Upper lobe of left lung (tissue), 6 donors: ENCODE measurements at regions not wholly inside any gene's neighbourhood (a gene's known extent, or its start where the extent isn't known, plus 50 kb on each side); places are given as distances from the start of the nearest gene placed in this dataset.

Experiments
- ATAC-seq, 2 donors: fragments of 200-7000 bp; cut with Tn5 transposase; one replicate each; pipeline ENCODE4 v1.9.1; 2022; ENCODE audit warnings: mild to moderate bottlenecking in 2 of 2, moderate library complexity in 2 of 2; ENCODE audit not compliant: low FRiP score in 2 of 2
- DNase-seq, 2 donors: peaks; one replicate each; pipeline ENCODE4 v3.0.0-alpha.2; 2019 to 2020
- H3K27ac ChIP-seq, 4 donors: fragments of 200-600 bp; sonication (generic); one replicate each; pipeline ENCODE4 v1.5.1; 2016 to 2019
- H3K27me3 ChIP-seq, 4 donors: fragments of 200-600 bp; sonication (generic); one replicate each; pipeline ENCODE4 v1.5.1; 2017 to 2019
- H3K36me3 ChIP-seq, 4 donors: fragments of 200-600 bp; sonication (generic); one replicate each; pipeline ENCODE4 v1.5.1; 2016 to 2019
- H3K4me1 ChIP-seq, 4 donors: fragments of 200-600 bp; sonication (generic); one replicate each; pipeline ENCODE4 v1.5.1; 2018 to 2019
- H3K4me3 ChIP-seq, 4 donors: fragments of 200-600 bp; sonication (generic); one replicate each; pipeline ENCODE4 v1.5.1; 2017 to 2019; ENCODE audit warnings: mild to moderate bottlenecking in 2 of 4, moderate library complexity in 1 of 4
- H3K9me3 ChIP-seq, 4 donors: fragments of 200-600 bp; sonication (generic); one replicate each; pipeline ENCODE4 v1.5.1; 2018 to 2019
- CTCF ChIP-seq, 6 experiments: fragments of 450-650 bp in 4 of 6; fragments of 200-600 bp in 2 of 6; sonication (generic) in 2 of 6; IDR thresholded peaks; one replicate each; pipeline ENCODE4 v1.5.1; 2016 to 2019; ENCODE audit warnings: antibody characterized with exemption in 6 of 6
- EP300 ChIP-seq, 4 donors: sonication (generic); formaldehyde crosslinking; IDR thresholded peaks; one replicate each; pipeline ENCODE4 v1.5.1; 2017; ENCODE audit warnings: antibody characterized with exemption in 4 of 4, control low read depth in 2 of 4
- POLR2A ChIP-seq, 4 donors: fragments of 450-650 bp; IDR thresholded peaks; one replicate each; pipeline ENCODE4 v1.5.1; 2016 to 2017; ENCODE audit warnings: antibody characterized with exemption in 4 of 4, mild to moderate bottlenecking in 2 of 4
- POLR2AphosphoS5 ChIP-seq, 2 donors: sonication (generic); formaldehyde crosslinking; IDR thresholded peaks; one replicate each; pipeline ENCODE4 v1.5.1; 2017; ENCODE audit warnings: antibody characterized with exemption in 2 of 2
- WGBS, 2 donors: methylation state at CpG; one replicate each; pipeline ENCODE4 v1.1.5; 2017 to 2018; 5-methylcytosine and 5-hydroxymethylcytosine counted together
- donor health status: DM: no; HTN: no; CAD: no; lungs with moderate emphysema.
- donor health status: DM: no; HTN: yes; CAD: no; lungs with severe emphysema.

- peaks cover 0 to under 1% (median under 1%) of the 10 kb centered on the region in 4 donors for H3K27me3 ChIP-seq
- no peak for ATAC-seq
- TF ChIP-seq POLR2A (IDR thresholded peaks at IDR 0.05) = no peak
- TF ChIP-seq EP300 (IDR thresholded peaks at IDR 0.05) = no peak
- no peak for TF ChIP-seq POLR2AphosphoS5 (IDR thresholded peaks at IDR 0.05)
- no peak for TF ChIP-seq CTCF (IDR thresholded peaks at IDR 0.05)
- no peak overlapping the region for H3K4me3 ChIP-seq
- DNase-seq = no peak
- 64 to 71% methylated on average over 2 of the region's 2 CpGs for WGBS, 2 donors
- H3K36me3 ChIP-seq = no peaks in the 10 kb centered on the region
- no peaks in the 10 kb centered on the region for H3K9me3 ChIP-seq
- no peak overlapping the region for H3K27ac ChIP-seq
- H3K4me1 ChIP-seq = no peaks in the 10 kb centered on the region
Observed at GRCh38 chr20:59520814-59521213, 83.5 kb upstream of the PHACTR3 start.

- ATAC-seq (peak; percentile 68 to 80), DNase-seq (peak; percentile 36 to 73)
- 6 to 16% methylated on average over 22 to 31 of the region's 31 CpGs for WGBS, 2 donors
- peaks cover 0 to 14% (median 3%) of the 10 kb centered on the region in 4 donors for H3K27me3 ChIP-seq
- no peaks in the 10 kb centered on the region for H3K36me3 ChIP-seq
- no peak overlapping the region for H3K27ac ChIP-seq
- no peaks in the 10 kb centered on the region for H3K9me3 ChIP-seq
- H3K4me1 ChIP-seq = no peaks in the 10 kb centered on the region
- H3K4me3 ChIP-seq = no peak overlapping the region
- TF ChIP-seq EP300 (IDR thresholded peaks at IDR 0.05) (no peak), POLR2A (IDR thresholded peaks at IDR 0.05) (no peak), CTCF (IDR thresholded peaks at IDR 0.05) (peak in 5 of 6 experiments; percentile 53 to 74 (median 67)), POLR2AphosphoS5 (IDR thresholded peaks at IDR 0.05) (no peak)
Observed at GRCh38 chr20:59525500-59526241, 78.7 kb upstream of the PHACTR3 start.

- DNase-seq = peak in 1 of 2 donors; percentile 68
- H3K36me3 ChIP-seq = no peaks in the 10 kb centered on the region
- peak; percentile 23 to 57 for ATAC-seq
- no peak for TF ChIP-seq CTCF (IDR thresholded peaks at IDR 0.05)
- TF ChIP-seq POLR2AphosphoS5 (IDR thresholded peaks at IDR 0.05) = no peak
- no peak for TF ChIP-seq EP300 (IDR thresholded peaks at IDR 0.05)
- TF ChIP-seq POLR2A (IDR thresholded peaks at IDR 0.05) = no peak
- H3K27me3 ChIP-seq = peaks cover 0 to 14% (median 3%) of the 10 kb centered on the region in 4 donors
- H3K9me3 ChIP-seq = no peaks in the 10 kb centered on the region
- no peaks in the 10 kb centered on the region for H3K4me1 ChIP-seq
- 37 to 62% methylated on average over 15 to 18 of the region's 18 CpGs for WGBS, 2 donors
- no peak overlapping the region for H3K27ac ChIP-seq
- no peak overlapping the region for H3K4me3 ChIP-seq
Observed at GRCh38 chr20:59526242-59527225, 77.8 kb upstream of the PHACTR3 start.

GRCh38 chr20:59530782-59531181 is 73.6 kb upstream of the PHACTR3 start:
- Histone ChIP-seq H3K9me3 (no peaks in the 10 kb centered on the region), H3K4me1 (no peaks in the 10 kb centered on the region), H3K27me3 (peaks cover 0 to 13% (median 3%) of the 10 kb centered on the region in 4 donors), H3K27ac (no peak overlapping the region), H3K4me3 (no peak overlapping the region), H3K36me3 (no peaks in the 10 kb centered on the region)
- no peak for ATAC-seq
- 65 to 66% methylated on average over 2 of the region's 2 CpGs for WGBS, 2 donors
- no peak for DNase-seq
- TF ChIP-seq EP300 (IDR thresholded peaks at IDR 0.05) (no peak), POLR2AphosphoS5 (IDR thresholded peaks at IDR 0.05) (no peak), POLR2A (IDR thresholded peaks at IDR 0.05) (no peak), CTCF (IDR thresholded peaks at IDR 0.05) (no peak)
